HPDE6-E6E7 (cell line): ENCODE measurements at regions not wholly inside any gene's neighbourhood (a gene's known extent, or its start where the extent isn't known, plus 50 kb on each side); places are given as distances from the start of the nearest gene placed in this dataset.
A peak's percentile ranks its signal among the peaks of the same experiment; 100 is the strongest.

Source experiments
- DNase-seq: peaks from one replicate; pipeline ENCODE4 v3.0.0; 2011; ENCODE audit warnings: missing footprints; ENCODE audit errors: extremely low spot score

DNA sequence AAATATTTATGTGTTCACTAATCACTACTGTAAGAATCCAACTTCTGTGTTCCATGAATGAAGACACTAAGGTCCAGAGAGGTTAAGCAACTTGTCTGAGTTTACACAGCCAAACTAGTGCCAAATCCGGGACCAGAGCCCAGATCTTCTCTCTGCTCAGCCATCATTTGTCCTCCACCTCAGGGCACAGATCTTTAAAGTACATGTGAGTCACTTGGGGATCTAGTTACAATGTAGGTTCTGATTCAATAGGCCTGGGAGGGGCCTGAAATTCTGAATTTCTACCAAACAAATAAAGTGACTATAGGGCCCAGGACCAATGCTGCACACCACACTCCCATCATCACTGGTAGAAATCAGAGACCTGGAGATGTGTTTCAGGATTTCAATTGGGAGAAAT, 162.9 kb downstream of the GXYLT1 start:
- DNase-seq, result peak; percentile 39

DNA sequence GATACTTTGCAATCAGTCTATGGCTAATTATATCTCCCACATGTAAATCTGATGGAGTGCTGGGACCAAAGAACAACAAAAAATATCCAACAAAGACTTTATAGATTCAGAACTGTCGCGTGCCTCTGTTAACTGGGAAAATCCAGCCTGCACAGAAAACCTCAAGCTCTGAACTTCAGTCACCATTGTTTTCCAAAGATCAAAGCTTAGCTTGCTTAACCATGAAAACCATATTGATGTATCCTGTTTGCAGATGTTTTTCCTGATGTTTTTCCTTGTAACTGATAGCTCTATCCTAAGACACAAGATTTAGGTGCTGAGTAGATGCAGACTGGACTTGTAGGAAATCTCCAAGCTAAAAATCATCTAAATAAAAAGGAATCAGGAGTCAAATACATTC, 163.7 kb downstream of the GXYLT1 start:
- no peak for DNase-seq

DNA sequence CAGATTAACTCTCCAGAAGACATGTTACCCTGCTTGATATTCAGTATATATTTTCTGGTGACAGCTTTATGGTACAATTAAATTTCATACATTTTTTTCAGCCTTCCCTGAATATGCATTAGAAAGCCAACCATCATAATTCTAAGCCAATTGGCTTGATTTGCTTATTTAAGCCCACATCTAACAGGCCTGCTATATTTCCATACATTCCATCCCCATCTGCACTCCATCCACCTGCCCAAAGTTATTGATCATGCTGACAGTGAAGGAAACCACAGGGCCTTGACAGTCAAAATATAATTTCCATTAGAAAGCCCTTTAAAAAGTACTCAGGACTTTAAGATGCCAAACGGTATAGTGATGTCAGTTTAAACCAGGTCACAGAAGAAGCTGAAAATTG, 164.3 kb downstream of the GXYLT1 start:
- DNase-seq, result no peak

DNA sequence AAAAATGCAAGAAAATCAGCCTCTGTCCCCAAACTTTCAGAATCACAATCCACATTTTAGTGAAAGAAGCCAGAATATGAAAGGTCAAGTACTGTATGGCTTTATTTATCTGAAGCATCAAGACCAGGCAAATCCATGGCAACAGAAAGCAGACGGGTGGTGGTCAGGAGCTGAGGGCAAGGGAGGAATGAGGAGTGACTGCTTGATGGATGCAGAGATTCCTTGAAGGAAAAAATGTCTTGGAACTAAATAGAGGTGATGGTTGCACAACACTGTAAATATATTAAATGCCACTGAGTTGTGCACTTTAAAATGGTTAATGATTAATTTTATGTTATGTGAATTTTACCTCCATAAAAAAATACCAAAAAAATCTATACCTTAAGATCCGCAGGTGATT, 165.1 kb downstream of the GXYLT1 start:
- no peak for DNase-seq

DNA sequence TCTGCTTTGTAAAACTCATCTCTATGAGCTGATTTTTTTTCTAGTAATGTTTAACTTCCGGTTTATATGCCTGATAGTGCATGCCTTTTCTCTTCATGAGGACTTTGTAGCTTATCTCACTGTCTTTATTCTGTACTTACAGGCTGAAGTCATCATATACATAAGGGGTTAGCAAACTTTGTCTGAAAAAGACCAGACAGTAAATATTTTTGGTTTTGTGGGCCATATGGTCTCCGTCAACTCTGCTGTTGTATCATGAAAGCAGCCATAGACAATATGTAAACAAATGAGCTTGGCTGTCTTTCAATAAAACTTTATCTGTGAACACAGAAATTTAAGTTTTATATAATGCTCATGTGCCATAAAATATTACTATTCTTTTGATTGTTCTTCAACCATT, 172.1 kb downstream of the GXYLT1 start:
- DNase-seq, result no peak

DNA sequence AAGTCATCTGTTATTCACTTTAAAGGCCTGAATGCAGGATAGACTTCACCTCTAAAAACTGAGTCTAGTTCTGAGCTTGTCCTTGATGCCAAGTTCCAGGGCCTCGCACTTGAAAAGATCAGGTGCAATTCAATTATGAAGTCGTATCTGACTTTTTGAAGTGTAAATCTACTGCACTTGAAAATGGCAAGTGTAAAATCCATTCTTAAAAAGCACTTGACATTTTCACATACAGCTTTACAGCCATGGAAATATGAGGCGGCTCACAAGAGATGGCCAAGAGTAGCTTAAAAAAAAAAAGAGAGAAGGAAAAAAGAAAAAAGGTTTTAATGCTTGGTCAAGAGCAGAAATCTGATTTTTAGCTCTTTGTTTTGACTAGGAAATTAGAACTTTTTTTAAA, 172.5 kb downstream of the GXYLT1 start:
- DNase-seq, result no peak

DNA sequence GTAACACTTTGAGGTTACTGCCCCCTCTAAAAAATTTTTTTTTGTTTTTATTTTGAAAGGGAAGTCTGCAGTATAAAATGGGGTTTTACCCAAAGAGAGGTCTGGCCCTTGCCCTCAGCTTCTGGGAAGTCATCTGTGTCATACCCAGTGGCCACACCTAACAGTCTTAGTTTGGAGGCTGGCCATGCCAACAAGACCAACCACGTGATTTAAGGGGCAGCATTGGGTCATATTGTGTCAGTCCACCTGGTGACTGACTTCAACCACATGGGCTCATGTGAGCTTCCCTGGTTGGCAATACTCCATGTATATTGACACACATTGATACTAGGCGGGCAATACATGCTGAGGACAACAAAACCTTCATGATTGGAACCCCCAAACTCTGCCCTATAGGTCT, 173.9 kb downstream of the GXYLT1 start:
- DNase-seq, result no peak

DNA sequence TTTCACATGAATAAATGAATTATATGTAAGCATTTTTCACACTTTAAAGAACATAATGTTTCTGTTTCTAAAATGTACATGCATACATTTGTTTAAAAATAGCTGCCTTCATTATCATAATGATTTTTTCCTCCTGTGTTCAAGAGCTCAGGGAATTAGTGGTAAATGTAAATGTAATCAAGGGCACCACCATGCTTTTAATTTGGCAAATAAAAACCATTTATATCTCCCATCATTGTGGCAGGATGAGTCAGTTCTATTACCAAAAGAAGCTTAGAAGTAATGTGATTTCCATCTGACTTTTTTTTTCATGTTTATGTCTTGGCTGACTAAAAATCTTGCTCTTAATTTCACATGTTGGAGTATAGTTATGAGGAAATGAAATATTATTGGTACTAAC, 176.1 kb downstream of the GXYLT1 start:
- DNase-seq, result no peak

DNA sequence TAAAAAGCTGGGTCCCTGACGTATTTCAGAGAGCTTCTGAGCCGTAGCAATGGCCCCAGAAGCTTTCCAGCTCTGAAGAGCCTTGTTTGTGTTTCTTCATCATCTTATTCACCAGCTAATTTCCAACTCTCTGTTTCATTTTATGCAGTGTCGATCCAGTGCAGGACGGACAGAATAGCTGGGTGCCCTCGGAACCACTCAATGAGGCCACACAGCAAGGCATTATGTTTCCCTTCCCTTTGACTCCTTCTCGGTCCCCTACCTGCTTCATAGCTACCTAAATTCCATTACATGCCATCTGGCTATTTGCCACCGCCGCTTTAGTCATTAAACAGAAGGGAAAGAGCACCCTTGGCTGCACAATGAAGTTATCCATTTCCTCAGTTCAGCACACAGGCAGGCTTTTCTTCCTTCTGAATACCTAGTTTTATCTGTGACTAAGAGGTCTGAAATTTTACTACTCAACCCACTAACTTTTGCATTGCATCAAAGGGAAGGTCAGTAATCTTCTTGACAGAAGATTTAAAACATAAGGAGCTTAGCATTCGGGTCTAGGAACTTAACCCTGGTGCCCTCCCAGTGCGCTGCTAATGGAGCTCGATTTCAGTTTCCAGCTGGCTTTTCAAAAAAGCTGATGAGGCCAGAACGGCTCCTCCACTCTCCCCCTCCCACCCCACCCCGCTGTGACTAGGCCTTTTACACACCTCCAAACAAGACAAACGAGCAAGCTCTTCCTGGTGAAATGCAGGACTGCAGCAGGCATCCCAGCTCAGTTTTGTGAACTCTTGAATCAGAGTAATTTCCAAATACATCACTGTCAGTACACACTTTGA, 176.8 kb downstream of the GXYLT1 start:
- DNase-seq, result no peak

DNA sequence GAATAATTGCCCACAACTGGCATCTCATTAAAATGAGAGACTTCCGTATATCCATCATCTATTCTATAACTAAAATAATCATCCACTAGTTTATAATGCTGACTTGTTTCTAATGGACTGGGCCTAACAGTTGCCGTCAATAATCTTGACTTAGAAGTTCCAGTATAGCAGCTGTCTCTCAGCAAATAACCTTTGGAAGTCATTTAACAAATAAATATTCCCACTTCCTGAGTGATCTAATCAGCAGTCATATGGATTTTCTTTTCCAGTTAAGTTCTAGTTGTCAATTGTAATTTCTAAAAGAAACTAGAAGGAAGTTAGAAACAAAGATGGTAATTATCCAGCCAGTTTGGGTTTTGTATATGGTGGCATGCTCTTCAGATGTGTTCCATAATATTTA, 177.8 kb downstream of the GXYLT1 start:
- DNase-seq, result no peak

DNA sequence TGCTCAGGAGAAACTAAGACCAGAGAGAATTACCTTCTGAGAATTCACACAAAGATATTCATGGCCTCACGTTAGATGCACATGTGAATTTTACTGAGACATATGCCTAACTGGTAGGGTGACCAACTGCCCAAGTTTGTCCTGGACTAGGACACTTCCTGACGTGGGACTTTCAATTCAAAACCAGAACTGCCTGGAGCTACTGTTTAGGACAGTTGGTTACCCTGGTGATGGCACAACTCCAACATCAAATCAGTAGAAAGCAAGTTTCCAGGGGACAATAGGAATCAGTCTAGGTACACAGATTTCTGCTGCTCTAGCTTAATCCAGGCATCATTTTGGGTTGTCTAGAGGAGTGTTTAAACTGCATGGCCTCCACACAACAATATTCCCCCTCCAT, 178.7 kb downstream of the GXYLT1 start:
- no peak for DNase-seq

DNA sequence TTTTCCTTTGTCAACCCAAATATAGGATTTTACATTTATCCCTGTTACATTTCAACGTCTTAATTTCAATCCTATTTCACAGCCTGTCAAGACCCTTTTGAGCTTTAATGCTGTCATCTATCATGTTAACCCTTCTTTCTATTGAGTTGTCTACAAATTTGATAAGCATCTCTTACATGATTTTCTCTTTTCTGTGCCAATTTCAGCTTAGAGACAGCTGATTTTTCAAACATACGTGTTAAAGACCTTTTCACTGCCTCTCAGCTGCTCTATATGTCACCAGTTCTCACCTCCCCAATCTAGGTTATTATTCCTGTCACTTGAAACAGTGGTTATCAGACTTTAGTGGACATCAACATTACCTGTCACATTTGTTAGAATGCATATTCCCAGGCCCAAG, 181.3 kb downstream of the GXYLT1 start:
- no peak for DNase-seq

DNA sequence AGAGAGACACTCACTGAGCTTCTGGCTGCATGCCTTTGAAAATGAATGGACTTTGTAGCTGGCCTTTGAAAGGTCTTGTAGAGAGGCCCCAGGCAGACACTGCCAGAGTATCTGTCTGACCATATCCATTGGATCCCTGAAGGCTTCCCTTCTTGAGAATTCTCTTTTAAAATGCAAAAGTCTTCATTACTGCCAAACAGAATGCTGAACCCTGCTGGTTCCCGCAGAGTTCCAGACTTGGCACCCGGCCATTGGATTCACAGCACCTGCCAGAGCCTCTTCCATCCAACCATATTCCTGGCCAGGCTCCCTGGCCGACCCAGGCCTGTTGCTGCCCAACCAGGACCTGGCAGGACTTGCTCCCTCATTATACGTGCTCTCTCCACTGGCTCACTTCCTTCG, 182.5 kb downstream of the GXYLT1 start:
- DNase-seq, result no peak

DNA sequence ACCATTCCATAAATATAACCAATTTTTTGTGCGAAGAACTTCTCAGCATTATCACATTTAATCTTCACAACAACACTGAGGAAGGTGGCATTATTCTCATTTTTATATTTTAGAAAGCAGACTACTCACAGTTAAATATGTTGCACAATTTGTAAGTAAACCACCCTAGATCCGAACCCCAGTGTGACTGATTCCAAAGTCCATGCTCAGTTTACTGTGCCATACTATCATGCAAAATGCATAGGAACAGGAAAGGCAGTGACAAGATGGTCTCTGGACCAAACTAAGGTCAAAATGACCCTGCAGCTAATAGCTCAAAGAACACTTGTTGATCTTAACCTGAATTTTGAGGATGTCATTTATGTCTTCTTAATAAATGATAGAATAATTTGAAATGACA, 185.4 kb downstream of the GXYLT1 start:
- DNase-seq, result no peak

DNA sequence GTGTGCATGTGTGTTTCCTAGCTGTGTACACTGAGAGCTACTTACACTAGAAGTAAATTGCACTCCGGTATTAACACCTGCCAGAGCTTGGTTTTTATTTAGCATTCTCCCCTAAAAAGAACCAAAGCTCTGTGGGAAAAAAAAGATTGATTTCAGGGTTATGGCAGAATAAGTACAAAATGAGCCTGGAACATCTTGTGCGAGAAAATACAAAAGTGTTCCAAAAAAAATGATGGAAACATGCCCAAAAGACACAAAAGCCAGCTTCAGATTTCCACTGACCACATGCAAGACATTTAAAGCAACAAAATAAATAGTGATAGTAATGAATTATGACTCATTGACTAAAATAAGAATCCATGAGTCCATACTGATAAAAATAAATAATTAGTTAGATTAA, 188.3 kb downstream of the GXYLT1 start:
- no peak for DNase-seq

DNA sequence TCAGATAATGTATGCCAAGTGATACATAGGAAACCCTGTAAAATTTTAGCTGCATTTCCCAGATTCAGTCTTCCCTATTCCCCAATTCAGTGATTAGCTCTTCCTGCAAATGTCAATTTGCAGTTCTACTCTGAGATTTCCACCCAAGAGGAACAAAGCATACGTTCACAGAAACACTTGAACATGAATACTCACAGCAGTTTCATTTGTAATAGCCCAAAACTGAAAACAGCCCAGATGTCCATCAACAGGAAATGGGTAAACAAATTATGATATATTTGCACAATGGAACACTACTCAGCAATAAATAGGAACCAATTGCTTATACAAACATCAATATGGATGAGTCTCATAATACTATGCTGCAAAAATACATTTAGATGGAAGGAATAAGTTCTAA, 194.2 kb downstream of the GXYLT1 start:
- DNase-seq, result no peak

DNA sequence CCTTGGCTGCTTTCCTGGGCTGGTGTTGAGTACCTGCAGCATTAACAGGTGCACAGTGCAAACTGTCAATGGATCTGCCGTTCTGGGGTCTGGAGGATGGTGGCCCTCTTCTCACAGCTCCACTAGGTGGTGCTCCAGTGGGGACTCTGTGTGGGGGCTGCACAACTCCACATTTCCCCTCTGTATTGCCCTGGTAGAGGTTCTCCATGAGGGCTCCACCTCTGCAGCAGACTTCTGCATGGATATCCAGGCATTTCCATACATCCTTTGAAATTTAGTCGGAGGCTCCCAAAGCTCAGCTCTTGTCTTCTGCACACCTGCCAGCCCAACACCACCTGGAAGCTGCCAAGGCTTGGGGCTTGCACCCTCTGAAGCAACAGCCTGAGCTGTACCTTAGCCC, 198.6 kb downstream of the GXYLT1 start:
- DNase-seq, result no peak

DNA sequence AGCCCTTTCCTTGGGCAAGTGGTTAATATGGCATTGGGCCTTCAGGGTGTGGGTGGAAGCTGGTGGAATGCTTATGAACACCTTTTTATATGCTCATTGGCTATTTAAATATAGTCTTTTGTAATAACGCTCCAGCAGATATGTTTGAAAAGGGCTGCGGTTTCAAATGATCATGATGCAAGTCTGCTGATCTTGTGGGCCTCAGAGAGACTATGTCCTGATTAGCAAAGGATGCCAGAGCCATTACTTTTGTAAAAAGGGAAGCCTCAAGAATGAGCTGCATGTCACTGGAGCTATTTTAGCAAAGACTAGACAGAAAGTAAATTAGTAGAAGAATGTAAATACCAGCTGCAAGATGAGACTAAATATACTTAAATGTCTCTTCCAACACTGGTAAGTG, 200.5 kb downstream of the GXYLT1 start:
- no peak for DNase-seq

DNA sequence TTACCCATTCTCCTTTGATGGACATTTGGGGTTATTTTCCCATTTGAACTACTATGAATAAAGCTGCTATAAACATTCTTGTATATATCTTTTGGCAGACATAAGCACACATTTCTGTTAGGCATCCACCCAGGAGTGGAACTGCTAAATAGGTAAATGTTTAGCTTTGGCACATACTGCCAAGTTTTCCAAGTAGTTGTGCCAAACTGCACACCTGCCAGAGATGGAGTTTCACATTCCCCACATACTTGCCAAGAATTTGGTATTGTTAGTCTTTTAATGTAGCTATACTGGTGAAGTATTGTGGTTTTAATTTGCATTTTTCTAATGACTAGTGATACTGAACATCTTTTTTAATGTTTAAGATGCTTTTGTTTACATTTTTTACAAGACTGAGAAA, 201.0 kb downstream of the GXYLT1 start:
- DNase-seq, result no peak

DNA sequence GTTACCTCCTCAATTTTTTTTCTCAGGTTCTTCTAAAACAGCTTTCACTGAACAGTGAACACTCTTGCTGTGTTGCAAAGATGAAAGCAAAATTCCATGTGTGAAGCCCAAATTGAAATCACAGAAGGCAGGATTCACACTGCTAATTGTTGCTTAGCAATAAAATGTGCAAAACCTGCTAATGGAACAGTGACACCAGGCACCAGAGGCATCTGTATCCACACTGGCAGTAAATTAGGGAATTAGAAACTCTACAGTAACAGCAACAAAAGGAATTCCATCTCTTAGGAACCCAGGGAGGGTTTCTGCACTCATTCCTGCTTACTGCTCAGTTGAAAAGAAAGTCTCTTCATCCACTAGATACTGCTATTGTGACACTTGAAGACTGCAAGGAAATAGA, 202.3 kb downstream of the GXYLT1 start:
- DNase-seq, result no peak

DNA sequence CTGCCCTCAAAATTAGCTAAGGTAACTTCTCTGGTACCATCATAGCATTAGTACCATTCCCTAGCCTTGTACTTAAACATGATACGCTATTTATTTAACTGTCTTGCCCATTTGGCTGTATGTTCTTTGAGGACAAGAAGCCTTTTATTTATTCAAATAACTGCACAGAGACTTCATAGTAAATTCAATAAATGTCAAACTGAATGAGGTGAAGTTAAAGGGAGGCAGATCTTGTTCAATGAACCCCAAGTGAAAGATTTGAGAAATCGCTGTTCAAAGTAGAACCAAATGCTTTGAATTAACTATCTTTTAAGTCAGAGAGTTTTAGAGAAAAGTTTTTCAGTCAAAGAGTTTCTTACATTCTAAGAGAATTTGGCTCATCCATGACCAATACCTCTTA, 203.6 kb downstream of the GXYLT1 start:
- DNase-seq, result no peak

DNA sequence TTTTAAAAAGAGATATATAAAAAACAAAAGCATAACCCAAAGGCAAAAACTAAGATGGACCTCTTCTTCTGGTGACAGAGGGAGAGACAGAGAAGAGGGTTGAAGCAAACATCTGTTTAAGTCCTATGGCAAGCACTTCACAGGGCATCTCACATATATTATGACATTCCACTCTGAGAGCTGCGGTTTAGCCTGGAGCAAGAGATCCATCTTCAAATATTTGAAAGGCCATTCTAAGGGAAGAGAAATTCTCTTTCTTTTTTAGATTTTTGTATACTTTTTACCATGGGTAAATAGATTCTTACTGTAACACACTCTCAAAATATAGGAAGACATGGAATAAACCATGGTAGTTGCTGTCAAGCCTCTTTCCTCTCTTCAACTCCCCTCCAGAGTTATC, 204.1 kb downstream of the GXYLT1 start:
- no peak for DNase-seq

DNA sequence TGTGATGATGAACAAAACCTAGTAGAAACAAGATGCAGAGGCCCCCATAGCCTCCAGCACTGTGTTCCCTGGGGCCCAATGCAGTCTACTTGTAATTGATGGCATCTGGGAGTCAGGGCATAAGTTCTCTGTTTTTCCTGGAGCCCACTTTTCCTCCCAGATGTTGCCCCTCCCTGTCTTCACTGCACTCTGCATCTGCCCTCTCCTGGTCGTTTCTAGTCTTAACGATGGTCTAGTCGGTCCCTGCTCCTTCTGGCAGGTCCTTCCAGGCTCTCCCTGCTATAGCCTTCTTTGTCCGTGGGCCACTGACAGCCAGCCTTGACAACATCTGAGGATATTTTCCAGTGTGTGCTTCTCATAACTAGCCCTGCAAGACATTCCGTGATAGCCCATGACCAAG, 208.3 kb downstream of the GXYLT1 start:
- DNase-seq, result no peak

DNA sequence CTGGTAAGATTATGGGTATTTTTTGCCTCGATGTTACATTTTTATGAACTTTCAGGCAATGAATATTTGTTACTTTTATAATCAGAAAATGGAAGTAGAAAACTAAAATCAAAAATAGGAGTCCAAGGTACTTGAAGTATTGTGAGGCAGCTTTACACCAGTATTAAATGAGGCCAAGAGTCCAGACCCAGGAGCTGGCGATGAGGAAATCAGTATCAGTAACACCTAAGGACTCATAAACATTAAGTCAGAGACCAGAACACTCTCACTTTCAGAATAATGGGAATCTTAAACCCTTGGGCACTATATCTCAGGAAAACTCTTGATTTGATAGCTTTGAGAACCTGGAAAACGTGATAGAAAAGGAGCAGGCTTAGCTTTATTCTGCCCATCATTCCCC, 208.8 kb downstream of the GXYLT1 start:
- DNase-seq, result no peak
